HUES48 (cell line): ENCODE measurements at regions not wholly inside any gene's neighbourhood (a gene's known extent, or its start where the extent isn't known, plus 50 kb on each side); places are given as distances from the start of the nearest gene placed in this dataset.

Experiments used
- H3K27ac ChIP-seq: one replicate; pipeline ENCODE4 v1.7.0; 2013; ENCODE audit warnings: low read depth, low read length, inconsistent platforms
- H3K27me3 ChIP-seq: 2 replicates; pipeline ENCODE4 v1.6.1; 2013; ENCODE audit warnings: mild to moderate bottlenecking, low read length; ENCODE audit not compliant: control insufficient read depth, insufficient read depth
- H3K36me3 ChIP-seq: 2 replicates; pipeline ENCODE4 v1.6.1; 2013; ENCODE audit warnings: low read length; ENCODE audit not compliant: control insufficient read depth, insufficient read depth
- H3K4me1 ChIP-seq: 2 replicates; pipeline ENCODE4 v1.6.1; 2013; ENCODE audit warnings: mild to moderate bottlenecking, low read length; ENCODE audit not compliant: control insufficient read depth, insufficient read depth
- H3K4me3 ChIP-seq: 2 replicates; pipeline ENCODE4 v1.5.1; 2013; ENCODE audit warnings: mild to moderate bottlenecking, low read depth, low read length
- H3K9ac ChIP-seq: 2 replicates; pipeline ENCODE4 v1.6.1; 2013; ENCODE audit warnings: mild to moderate bottlenecking, low read depth, low read length, moderate library complexity
- H3K9me3 ChIP-seq: 2 replicates; pipeline ENCODE4 v1.6.1; 2013; ENCODE audit warnings: low read length; ENCODE audit not compliant: control insufficient read depth, insufficient read depth

DNA sequence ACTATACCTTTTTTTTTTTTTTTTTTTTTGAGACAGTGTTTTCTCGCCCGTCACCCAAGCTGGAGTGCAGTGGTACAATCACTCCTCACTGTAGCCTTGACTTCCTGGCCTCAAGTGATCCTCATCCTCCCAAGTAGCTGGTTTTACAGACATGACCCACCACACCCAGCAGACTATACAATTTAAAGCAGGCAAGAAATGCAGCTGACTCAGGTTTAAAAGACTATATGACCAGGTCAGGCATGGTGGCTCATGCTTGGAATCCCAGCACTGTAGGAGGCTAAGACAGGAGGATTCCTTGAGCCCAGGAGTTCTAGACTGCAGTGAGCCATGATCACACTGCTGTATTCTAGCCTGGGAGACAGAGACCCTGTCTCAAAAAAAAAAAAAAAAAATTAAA is 89.5 kb upstream of the AUTS2 start:
- H3K4me3 ChIP-seq, result no peak overlapping the region
- H3K9me3 ChIP-seq, result no peaks in the 10 kb centered on the region
- no peak overlapping the region for H3K27ac ChIP-seq
- H3K4me1 ChIP-seq, result no peaks in the 10 kb centered on the region
- H3K9ac ChIP-seq, result no peak overlapping the region
- no peaks in the 10 kb centered on the region for H3K27me3 ChIP-seq
- H3K36me3 ChIP-seq, result no peaks in the 10 kb centered on the region

DNA sequence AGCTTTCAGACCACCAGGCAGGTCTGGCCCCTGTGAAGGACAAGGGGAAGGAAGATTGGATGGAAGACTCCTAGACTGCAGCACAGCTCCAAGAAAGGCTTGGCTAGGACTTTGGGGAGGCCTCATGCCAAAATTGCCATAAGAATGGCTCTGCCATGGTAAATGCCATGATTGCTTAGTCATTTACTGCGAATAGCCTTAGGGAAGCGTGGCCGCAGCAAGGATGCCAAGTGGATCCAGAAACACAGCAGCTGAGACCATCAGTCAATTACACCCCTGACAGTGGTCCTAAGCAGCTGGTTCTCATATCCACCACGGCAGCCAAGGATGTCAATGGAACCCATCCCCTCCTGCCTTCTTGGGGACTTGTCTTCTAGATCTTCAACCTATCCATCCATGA is 88.2 kb upstream of the AUTS2 start:
- H3K27ac ChIP-seq, result no peak overlapping the region
- H3K9ac ChIP-seq, result no peak overlapping the region
- H3K4me1 ChIP-seq, result no peaks in the 10 kb centered on the region
- no peak overlapping the region for H3K4me3 ChIP-seq
- H3K27me3 ChIP-seq, result no peaks in the 10 kb centered on the region
- no peaks in the 10 kb centered on the region for H3K36me3 ChIP-seq
- no peaks in the 10 kb centered on the region for H3K9me3 ChIP-seq

GRCh38 chr7:69515495-69516212 is 82.6 kb upstream of the AUTS2 start:
- no peaks in the 10 kb centered on the region for H3K36me3 ChIP-seq
- H3K4me1 ChIP-seq, result peaks cover 23% of the 10 kb centered on the region
- H3K27me3 ChIP-seq, result no peaks in the 10 kb centered on the region
- H3K27ac ChIP-seq, result no peak overlapping the region
- no peak overlapping the region for H3K9ac ChIP-seq
- no peaks in the 10 kb centered on the region for H3K9me3 ChIP-seq
- H3K4me3 ChIP-seq, result no peak overlapping the region

DNA sequence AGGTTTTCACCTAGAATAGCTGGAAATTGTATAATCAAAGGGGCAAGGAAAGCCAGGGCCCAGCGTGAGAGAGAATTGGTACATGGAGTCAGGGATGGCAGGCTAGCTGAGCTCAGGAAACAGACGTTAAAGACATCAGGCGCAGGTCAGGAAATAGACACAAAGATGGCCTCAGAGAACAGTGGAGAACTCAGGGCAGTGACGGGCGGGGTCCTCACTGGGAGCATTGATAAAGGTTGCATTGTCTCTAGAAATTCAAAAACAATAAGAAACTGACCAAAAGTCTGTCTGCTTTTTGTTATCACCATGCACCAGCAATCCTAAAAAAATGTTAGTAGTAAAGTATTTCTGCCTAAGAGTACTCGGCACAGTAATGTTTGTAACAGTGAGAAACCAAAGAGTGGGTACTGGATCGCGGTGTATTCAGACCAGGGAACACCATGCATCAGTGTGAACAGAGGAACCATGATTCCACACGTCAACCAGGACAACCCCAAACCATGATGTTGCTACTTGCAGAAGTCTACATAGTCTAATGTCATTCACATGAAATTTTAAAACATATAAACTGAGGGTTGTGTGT is 81.9 kb upstream of the AUTS2 start:
- Histone ChIP-seq H3K36me3 (no peaks in the 10 kb centered on the region), H3K27ac (no peak overlapping the region), H3K4me1 (peaks cover 23% of the 10 kb centered on the region), H3K4me3 (no peak overlapping the region), H3K9ac (no peak overlapping the region), H3K27me3 (no peaks in the 10 kb centered on the region), H3K9me3 (no peaks in the 10 kb centered on the region)

DNA sequence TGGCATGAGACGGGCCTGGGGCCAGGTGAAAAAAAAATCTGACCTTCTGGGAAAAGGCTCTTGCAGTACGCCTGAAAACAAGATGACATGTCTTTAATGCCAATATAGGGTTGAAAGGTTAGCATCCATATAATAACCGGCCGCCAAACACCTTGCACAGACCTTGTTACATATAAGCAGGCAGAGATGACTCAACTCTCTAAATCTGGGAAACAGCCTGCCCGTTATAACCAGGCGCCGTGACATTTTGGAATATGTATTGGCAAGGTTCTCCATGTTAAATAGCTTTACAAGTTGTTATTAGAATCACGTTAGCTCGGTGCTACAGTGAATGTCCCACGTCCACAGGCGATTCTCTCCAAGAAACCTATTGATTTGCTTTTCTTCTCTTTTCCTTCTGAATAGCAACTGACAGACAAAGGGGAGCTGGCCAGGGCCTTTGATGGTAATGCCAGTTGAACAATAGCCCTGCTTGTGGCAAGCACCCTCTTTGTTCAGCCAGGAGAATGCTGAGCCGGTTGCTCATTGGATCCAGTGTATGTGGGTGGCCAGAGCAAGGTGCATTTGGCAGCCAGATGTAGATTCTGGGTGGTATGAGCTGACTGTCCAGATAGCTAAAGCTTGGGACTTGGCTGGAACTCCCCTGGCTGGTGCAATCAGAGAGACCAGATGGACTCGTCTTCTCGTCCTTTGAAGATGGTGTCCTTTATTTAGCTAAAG is 80.1 kb upstream of the AUTS2 start:
- H3K27ac ChIP-seq, result peak overlapping the region; percentile 81

GRCh38 chr7:69518705-69519077 is 79.6 kb upstream of the AUTS2 start:
- H3K27me3 ChIP-seq, result no peaks in the 10 kb centered on the region
- no peaks in the 10 kb centered on the region for H3K9me3 ChIP-seq
- H3K9ac ChIP-seq, result no peak overlapping the region
- H3K27ac ChIP-seq, result peak overlapping the region; percentile 81
- peaks cover 23% of the 10 kb centered on the region for H3K4me1 ChIP-seq
- H3K4me3 ChIP-seq, result peak overlapping the region; percentile 11; the same call in 1 of the 2 replicates
- H3K36me3 ChIP-seq, result no peaks in the 10 kb centered on the region

More for the DNA sequence above, 80.1 kb upstream of the AUTS2 start:
- Histone ChIP-seq H3K9me3 (no peaks in the 10 kb centered on the region), H3K36me3 (no peaks in the 10 kb centered on the region), H3K27me3 (no peaks in the 10 kb centered on the region), H3K9ac (no peak overlapping the region), H3K4me1 (peaks cover 23% of the 10 kb centered on the region), H3K4me3 (peak overlapping the region; percentile 15)

DNA sequence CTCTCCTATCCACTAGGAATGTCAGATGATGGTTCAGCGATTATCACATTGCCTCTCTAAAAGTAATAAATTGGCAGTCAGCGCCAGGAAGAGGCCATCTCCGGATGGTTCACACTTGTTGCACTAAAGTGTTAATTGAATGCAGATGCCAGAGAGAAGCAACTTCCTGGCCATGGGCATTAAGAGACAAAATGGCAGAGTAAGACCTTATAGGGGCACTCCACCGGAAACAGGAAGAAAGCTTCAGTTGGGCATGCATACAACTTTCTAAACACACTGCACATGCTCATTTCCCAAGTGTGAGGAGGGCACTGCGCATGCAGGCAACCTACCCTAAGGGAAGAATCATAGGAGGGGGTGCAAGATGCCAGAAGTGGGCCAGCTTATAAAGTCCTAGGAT is 71.7 kb upstream of the AUTS2 start:
- H3K27me3 ChIP-seq, result no peaks in the 10 kb centered on the region
- no peak overlapping the region for H3K27ac ChIP-seq
- H3K9me3 ChIP-seq, result no peaks in the 10 kb centered on the region
- no peak overlapping the region for H3K9ac ChIP-seq
- H3K4me1 ChIP-seq, result 0 out of 2 replicates have a peak, but pooled peaks cover 4% of the 10 kb centered on the region
- no peak overlapping the region for H3K4me3 ChIP-seq
- no peaks in the 10 kb centered on the region for H3K36me3 ChIP-seq

DNA sequence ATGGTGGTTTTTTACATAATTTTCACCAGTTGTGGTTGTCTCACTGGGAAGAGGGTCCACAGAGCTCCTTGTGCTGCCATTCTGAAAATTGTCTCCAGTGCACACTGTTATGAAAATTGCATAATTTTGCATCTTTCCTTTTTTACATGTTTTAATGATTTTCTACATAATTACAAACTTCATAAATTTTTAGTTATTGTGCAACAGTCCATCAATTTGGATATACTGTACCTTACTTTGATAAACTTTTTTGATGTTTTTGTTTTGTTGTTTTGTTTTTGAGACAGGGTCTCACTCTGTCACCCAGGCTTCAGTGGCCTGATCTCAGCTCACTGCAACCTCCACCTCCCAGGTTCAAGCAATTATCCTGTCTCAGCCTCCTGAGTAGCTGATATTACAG is 70.6 kb upstream of the AUTS2 start:
- H3K9ac ChIP-seq, result no peak overlapping the region
- H3K27ac ChIP-seq, result no peak overlapping the region
- no peaks in the 10 kb centered on the region for H3K9me3 ChIP-seq
- 0 out of 2 replicates have a peak, but pooled peaks cover 4% of the 10 kb centered on the region for H3K4me1 ChIP-seq
- no peaks in the 10 kb centered on the region for H3K36me3 ChIP-seq
- no peak overlapping the region for H3K4me3 ChIP-seq
- H3K27me3 ChIP-seq, result no peaks in the 10 kb centered on the region

DNA sequence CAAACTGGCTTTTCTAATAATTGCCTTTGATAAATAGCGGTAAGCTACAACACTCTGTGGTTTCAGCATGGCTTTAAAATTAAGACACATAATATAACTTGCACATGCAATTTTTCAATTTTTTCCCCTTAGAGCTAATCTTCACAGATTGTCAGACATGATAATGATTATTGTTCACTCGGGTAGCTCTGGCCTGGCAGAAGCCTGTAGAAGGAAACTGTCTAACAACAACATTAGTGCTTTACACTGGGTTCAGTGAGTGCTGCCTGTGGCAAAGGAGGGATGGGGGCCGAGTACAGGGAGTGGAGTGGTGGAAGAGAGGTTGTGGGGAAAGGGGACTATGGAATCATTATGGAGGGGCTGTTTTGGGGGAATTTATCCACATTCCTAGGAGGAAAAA is 67.2 kb upstream of the AUTS2 start:
- no peak overlapping the region for H3K9ac ChIP-seq
- no peaks in the 10 kb centered on the region for H3K9me3 ChIP-seq
- H3K27ac ChIP-seq, result no peak overlapping the region
- no peaks in the 10 kb centered on the region for H3K36me3 ChIP-seq
- H3K27me3 ChIP-seq, result peaks cover 5% of the 10 kb centered on the region; the same call in 1 of the 2 replicates
- H3K4me1 ChIP-seq, result peaks cover 6% of the 10 kb centered on the region
- no peak overlapping the region for H3K4me3 ChIP-seq

GRCh38 chr7:69534461-69535041 is 63.7 kb upstream of the AUTS2 start:
- Histone ChIP-seq H3K4me3 (no peak overlapping the region), H3K9me3 (no peaks in the 10 kb centered on the region), H3K27ac (peak overlapping the region; percentile 2), H3K27me3 (peaks cover 5% of the 10 kb centered on the region), H3K36me3 (no peaks in the 10 kb centered on the region), H3K4me1 (peaks cover 10% of the 10 kb centered on the region), H3K9ac (no peak overlapping the region)

DNA sequence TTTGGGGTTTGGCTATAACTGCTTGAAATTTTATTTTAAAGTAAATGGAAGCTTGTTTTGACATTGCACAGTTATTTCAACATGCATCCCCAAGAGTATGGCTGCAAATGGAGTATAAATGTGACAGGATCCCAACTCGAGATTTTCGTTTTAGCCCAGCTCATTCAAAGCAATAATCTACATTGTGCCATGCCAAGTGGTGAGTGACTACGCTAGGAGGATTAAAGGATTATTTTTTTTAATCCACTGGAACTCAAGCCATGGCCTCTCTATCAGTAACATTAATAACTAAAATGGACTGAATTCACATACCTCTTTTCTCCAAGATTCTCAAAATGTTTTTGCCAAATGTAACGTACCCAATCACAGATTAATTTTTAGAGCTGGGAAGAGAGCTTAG is 60.6 kb upstream of the AUTS2 start:
- peaks cover 10% of the 10 kb centered on the region for H3K4me1 ChIP-seq
- H3K4me3 ChIP-seq, result no peak overlapping the region
- no peaks in the 10 kb centered on the region for H3K9me3 ChIP-seq
- H3K36me3 ChIP-seq, result no peaks in the 10 kb centered on the region
- no peak overlapping the region for H3K9ac ChIP-seq
- peaks cover 5% of the 10 kb centered on the region for H3K27me3 ChIP-seq
- H3K27ac ChIP-seq, result no peak overlapping the region
